HG03060 (cell line): ENCODE measurements at regions not wholly inside any gene's neighbourhood (a gene's known extent, or its start where the extent isn't known, plus 50 kb on each side); places are given as distances from the start of the nearest gene placed in this dataset.
"Not testable (repeated sequence)": the region's sequence is repeated elsewhere in the genome, so short reads cannot be mapped to it uniquely, and the experiment has no call there.

Source experiments
- ATAC-seq: cut with Tn5 transposase; IDR thresholded peaks from one replicate; pipeline ENCODE4 v1.9.1; 2021; ENCODE audit warnings: low read depth, moderate number of reproducible peaks; ENCODE audit not compliant: unreplicated experiment

GRCh38 chr3:31203960-31204795, 309.7 kb upstream of the GADL1 start:
- no peak for ATAC-seq

GRCh38 chr3:31204796-31205056, 310.3 kb upstream of the GADL1 start:
- ATAC-seq, result not testable (repeated sequence)

GRCh38 chr3:31210068-31210645, 315.7 kb upstream of the GADL1 start:
- ATAC-seq, result no peak

GRCh38 chr3:31213869-31214486, 318.7 kb upstream of the STT3B start:
- peak; percentile 76 for ATAC-seq

- ATAC-seq, result no peak
Observed at GRCh38 chr3:31218082-31218481, 314.6 kb upstream of the STT3B start.

- peak; percentile 53 for ATAC-seq
Observed at GRCh38 chr3:31219131-31219843, 313.4 kb upstream of the STT3B start.

GRCh38 chr3:31220431-31220830, 312.3 kb upstream of the STT3B start:
- ATAC-seq, result no peak

- no peak for ATAC-seq
Observed at GRCh38 chr3:31223278-31223677, 309.4 kb upstream of the STT3B start.

- ATAC-seq, result no peak
Observed at GRCh38 chr3:31224936-31225335, 307.8 kb upstream of the STT3B start.

GRCh38 chr3:31225923-31226322, 306.8 kb upstream of the STT3B start:
- ATAC-seq, result no peak

- no peak for ATAC-seq
Observed at GRCh38 chr3:31226346-31226745, 306.4 kb upstream of the STT3B start.

- ATAC-seq, result peak; percentile 50
Observed at GRCh38 chr3:31227131-31227562, 305.6 kb upstream of the STT3B start.

- no peak for ATAC-seq
Observed at GRCh38 chr3:31230425-31231223, 302.1 kb upstream of the STT3B start.

- ATAC-seq, result no peak
Observed at GRCh38 chr3:31232055-31233025, 300.4 kb upstream of the STT3B start.

GRCh38 chr3:31234145-31234544, 298.6 kb upstream of the STT3B start:
- ATAC-seq, result no peak

GRCh38 chr3:31235062-31235700, 297.5 kb upstream of the STT3B start:
- no peak for ATAC-seq

- ATAC-seq, result no peak
Observed at GRCh38 chr3:31237887-31238286, 294.8 kb upstream of the STT3B start.

- ATAC-seq, result no peak
Observed at GRCh38 chr3:31240013-31240412, 292.7 kb upstream of the STT3B start.

- no peak for ATAC-seq
Observed at GRCh38 chr3:31240466-31240865, 292.3 kb upstream of the STT3B start.
